GM19193 (cell line): ENCODE measurements at regions not wholly inside any gene's neighbourhood (a gene's known extent, or its start where the extent isn't known, plus 50 kb on each side); places are given as distances from the start of the nearest gene placed in this dataset.

Experiments
- POLR2A ChIP-seq: IDR thresholded peaks from 4 replicates; pipeline ENCODE4 v1.6.1; 2011; ENCODE audit not compliant: insufficient read depth, insufficient read length; ENCODE audit errors: extremely low read depth

GRCh38 chr22:48417225-48418070 lies 1410.2 kb downstream of the BRD1 start:
- no peak for TF ChIP-seq POLR2A

- no peak for TF ChIP-seq POLR2A
These were observed 1411.1 kb downstream of the BRD1 start for GRCh38 chr22:48416396-48417224.

- no peak for TF ChIP-seq POLR2A
These were observed 1412.2 kb downstream of the BRD1 start for GRCh38 chr22:48415520-48415919.

GRCh38 chr22:48414651-48415050 lies 1413.0 kb downstream of the BRD1 start:
- no peak for TF ChIP-seq POLR2A

- TF ChIP-seq POLR2A: no peak
These were observed 1417.1 kb downstream of the BRD1 start for GRCh38 chr22:48410536-48410935.

GRCh38 chr22:48407256-48407955 lies 1420.3 kb downstream of the BRD1 start:
- no peak for TF ChIP-seq POLR2A

GRCh38 chr22:48406161-48406560 lies 1421.5 kb downstream of the BRD1 start:
- no peak for TF ChIP-seq POLR2A

- no peak for TF ChIP-seq POLR2A
These were observed 1421.9 kb downstream of the BRD1 start for GRCh38 chr22:48405741-48406140.

- TF ChIP-seq POLR2A: no peak
These were observed 1422.7 kb downstream of the BRD1 start for GRCh38 chr22:48404801-48405447.

- no peak for TF ChIP-seq POLR2A
These were observed 1423.9 kb downstream of the BRD1 start for GRCh38 chr22:48403521-48404403.

GRCh38 chr22:48402591-48403031 lies 1425.1 kb downstream of the BRD1 start:
- TF ChIP-seq POLR2A: no peak

GRCh38 chr22:48398181-48398905 lies 1429.3 kb downstream of the BRD1 start:
- TF ChIP-seq POLR2A: no peak

- TF ChIP-seq POLR2A: no peak
These were observed 1430.0 kb downstream of the BRD1 start for GRCh38 chr22:48397531-48398180.
